ENCODE measurements at regions not wholly inside any gene's neighbourhood (a gene's known extent, or its start where the extent isn't known, plus 50 kb on each side); places are given as distances from the start of the nearest gene placed in this dataset.

DNA sequence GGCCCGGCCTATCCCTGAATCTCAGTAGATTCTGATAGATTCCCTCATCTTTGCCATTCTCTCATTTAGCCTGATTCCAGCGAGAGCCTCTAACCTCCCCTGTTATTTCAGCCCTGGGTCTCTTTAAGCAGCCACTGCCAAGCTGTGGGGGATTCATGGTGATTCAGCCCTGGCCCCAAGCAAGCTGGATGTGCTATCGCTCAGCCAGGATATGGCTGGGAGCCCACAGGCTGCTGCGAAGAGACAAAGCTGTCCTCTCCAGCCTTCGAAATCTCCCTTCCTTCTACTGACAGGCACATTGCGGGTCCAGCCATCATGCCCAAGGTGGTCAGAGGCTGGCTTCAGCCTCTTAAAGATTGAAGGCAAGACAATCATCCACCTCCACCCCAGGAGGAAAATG is 394.1 kb downstream of the SOX9 start:
- Histone ChIP-seq H3K9me3 (ENCODE audit: control insufficient read depth, insufficient read depth, low read length) (no peaks in the 10 kb centered on the region), H3K27me3 (ENCODE audit: control insufficient read depth, insufficient read depth, low read length) (no peaks in the 10 kb centered on the region), H3K4me3 (ENCODE audit: low read length) (no peak overlapping the region; the same call in 1 of the 2 replicates), H3K36me3 (ENCODE audit: control insufficient read depth, insufficient read depth, low read length) (no peaks in the 10 kb centered on the region), H3K27ac (ENCODE audit: low read length) (no peak overlapping the region), H3K4me1 (ENCODE audit: control insufficient read depth, insufficient read depth, low read length) (peaks cover 10% of the 10 kb centered on the region)
- WGBS (ENCODE audit: insufficient coverage, insufficient read length): no CpG with 5 or more reads among the region's 6 CpGs
- no peak for DNase-seq (ENCODE audit: low read depth, low spot score)

DNA sequence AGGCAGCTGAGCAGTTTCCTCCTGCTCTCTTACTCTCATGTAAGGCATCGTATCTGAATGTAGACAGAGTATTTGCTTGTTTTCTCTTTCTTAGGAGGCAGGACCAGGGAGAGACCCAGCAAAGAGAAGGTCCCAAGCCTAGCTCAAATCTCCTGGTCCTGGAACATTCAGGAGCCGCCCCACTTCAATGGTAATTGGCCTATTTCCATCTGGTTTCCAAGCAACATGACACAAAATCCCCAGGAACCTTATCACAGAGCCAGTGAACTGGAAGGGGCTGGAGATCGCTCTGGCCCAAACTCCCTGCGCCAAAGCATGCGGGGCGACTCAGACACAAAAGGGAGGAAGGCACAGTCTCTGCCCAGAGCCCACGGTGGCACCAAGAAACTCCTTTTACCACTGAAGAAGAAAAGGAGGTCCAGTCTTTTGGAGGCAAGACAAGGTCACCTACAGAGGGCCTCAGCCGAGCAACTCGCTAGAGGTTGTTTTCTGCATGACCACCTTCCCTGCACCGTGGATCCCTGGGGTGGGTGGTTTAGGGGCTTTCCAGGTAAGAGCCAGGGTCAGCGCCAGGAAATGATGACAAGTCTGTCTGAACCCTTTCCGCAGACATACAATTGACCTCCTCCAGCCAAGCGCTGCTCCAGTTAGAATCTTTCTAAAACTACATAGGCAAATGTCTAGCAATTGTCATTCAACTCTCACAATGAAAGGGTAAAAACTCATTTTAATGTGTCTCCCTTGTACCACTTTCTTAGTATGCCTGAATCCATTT is 394.7 kb downstream of the SOX9 start:
- Histone ChIP-seq H3K27ac (ENCODE audit: low read length) (no peak overlapping the region), H3K27me3 (ENCODE audit: control insufficient read depth, insufficient read depth, low read length) (no peaks in the 10 kb centered on the region), H3K9me3 (ENCODE audit: control insufficient read depth, insufficient read depth, low read length) (no peaks in the 10 kb centered on the region), H3K4me3 (ENCODE audit: low read length) (no peak overlapping the region), H3K36me3 (ENCODE audit: control insufficient read depth, insufficient read depth, low read length) (no peaks in the 10 kb centered on the region), H3K4me1 (ENCODE audit: control insufficient read depth, insufficient read depth, low read length) (peaks cover 10% of the 10 kb centered on the region)
- DNase-seq (ENCODE audit: low read depth, low spot score): no peak
- no CpG with 5 or more reads among the region's 13 CpGs for WGBS (ENCODE audit: insufficient coverage, insufficient read length)

DNA sequence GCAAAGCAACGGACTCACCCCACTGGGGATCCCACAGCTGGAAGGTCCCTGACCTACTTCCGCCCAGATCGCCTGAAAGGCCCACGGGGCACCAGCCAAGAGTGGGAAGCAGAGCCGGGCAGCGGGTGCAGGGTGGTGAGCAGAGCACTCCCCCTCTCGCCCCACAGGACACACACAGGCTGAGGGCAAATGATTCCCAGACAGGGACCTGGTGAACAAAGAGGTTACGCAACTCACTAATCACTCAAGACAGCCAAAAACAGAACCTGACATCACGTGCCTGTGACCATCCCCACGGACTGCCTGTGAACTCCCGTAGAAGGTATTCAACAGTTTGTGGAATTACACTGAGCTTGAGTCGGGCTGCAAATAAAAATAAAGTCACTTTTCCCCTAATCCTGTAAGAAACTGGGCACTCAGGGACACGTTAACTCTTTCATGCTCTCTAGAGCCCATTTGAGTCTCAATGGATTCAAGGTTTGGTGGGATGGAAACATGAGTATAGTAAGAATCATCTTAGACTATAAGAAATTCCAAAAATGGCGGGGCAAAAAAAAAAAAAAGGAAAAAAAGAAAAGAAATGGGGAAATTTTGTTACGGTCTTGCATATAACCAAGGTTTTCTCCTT is 396.1 kb downstream of the SOX9 start:
- WGBS (ENCODE audit: insufficient coverage, insufficient read length): no CpG with 5 or more reads among the region's 15 CpGs
- Histone ChIP-seq H3K9me3 (ENCODE audit: control insufficient read depth, insufficient read depth, low read length) (no peaks in the 10 kb centered on the region), H3K36me3 (ENCODE audit: control insufficient read depth, insufficient read depth, low read length) (no peaks in the 10 kb centered on the region), H3K4me3 (ENCODE audit: low read length) (no peak overlapping the region), H3K27ac (ENCODE audit: low read length) (no peak overlapping the region), H3K4me1 (ENCODE audit: control insufficient read depth, insufficient read depth, low read length) (peaks cover 10% of the 10 kb centered on the region), H3K27me3 (ENCODE audit: control insufficient read depth, insufficient read depth, low read length) (no peaks in the 10 kb centered on the region)
- DNase-seq (ENCODE audit: low read depth, low spot score): no peak

DNA sequence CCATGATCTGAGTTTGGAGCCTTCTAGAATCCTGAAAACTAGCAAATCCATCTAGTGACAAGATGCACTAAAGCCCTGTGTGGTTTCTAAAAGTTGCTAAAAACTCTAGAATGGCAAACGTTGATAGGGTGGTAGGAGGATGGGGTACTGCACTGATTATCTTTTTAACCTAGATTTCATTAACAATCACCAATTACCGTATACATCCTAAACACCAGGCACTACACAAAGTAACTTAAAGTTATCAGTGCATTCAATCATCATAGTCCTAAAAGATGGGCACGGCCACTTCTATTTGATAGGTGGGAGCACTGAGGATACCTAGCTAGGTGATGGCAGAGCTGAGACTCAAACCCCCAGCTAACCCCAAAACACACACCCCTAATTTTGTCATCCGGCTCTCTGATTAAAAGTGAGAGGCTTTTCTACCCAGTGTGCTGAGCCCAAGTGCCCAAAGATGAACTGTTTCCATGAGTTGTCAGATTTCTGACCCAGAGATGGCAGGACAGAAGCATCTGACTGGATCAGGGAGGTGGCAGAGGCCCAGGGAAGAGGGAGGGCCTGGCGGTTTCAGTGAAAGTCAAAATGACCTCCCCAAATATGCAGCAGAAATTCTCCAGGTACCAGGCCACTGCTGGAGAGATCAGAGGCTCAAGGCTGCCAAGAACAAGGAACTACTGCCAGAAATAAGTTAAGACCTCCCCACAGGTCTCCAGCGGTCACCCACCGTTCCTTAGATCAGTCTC is 396.8 kb downstream of the SOX9 start:
- Histone ChIP-seq H3K9me3 (ENCODE audit: control insufficient read depth, insufficient read depth, low read length) (no peaks in the 10 kb centered on the region), H3K4me1 (ENCODE audit: control insufficient read depth, insufficient read depth, low read length) (peaks cover 10% of the 10 kb centered on the region), H3K27me3 (ENCODE audit: control insufficient read depth, insufficient read depth, low read length) (no peaks in the 10 kb centered on the region), H3K27ac (ENCODE audit: low read length) (no peak overlapping the region), H3K36me3 (ENCODE audit: control insufficient read depth, insufficient read depth, low read length) (no peaks in the 10 kb centered on the region), H3K4me3 (ENCODE audit: low read length) (no peak overlapping the region)
- no peak for DNase-seq (ENCODE audit: low read depth, low spot score)
- WGBS (ENCODE audit: insufficient coverage, insufficient read length): no CpG with 5 or more reads among the region's 7 CpGs

DNA sequence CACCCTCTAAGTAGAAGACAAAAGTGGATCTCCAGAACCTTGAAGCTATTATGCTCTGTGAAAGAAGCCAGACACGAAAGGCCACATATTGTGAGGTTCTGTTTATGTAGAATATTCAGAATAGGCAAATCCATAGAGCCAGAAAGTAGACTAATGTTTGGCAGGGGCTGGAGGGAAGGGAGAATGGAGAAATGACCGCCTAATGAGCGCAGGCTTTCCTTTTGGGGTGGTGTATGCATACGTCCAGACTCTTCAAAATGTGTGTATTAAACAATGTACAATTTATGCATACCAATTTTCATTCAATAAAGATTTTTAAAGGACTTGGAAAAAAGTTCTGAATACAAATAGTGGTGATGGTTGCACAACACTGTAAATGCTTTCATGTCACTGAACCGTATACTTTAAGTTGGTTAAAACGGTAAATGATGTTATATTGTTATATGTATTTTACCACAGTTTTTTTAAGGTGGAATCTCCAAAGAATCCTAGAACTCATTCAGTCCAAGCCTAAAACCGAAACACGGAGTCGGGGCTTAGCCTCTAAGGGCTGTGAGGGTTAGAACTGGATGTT is 397.4 kb downstream of the SOX9 start:
- H3K27ac ChIP-seq (ENCODE audit: low read length): no peak overlapping the region
- peaks cover 8% of the 10 kb centered on the region for H3K4me1 ChIP-seq (ENCODE audit: control insufficient read depth, insufficient read depth, low read length)
- no peak for DNase-seq (ENCODE audit: low read depth, low spot score)
- no peak overlapping the region for H3K4me3 ChIP-seq (ENCODE audit: low read length)
- no peaks in the 10 kb centered on the region for H3K9me3 ChIP-seq (ENCODE audit: control insufficient read depth, insufficient read depth, low read length)
- H3K36me3 ChIP-seq (ENCODE audit: control insufficient read depth, insufficient read depth, low read length): no peaks in the 10 kb centered on the region
- H3K27me3 ChIP-seq (ENCODE audit: control insufficient read depth, insufficient read depth, low read length): no peaks in the 10 kb centered on the region
- no CpG with 5 or more reads among the region's 9 CpGs for WGBS (ENCODE audit: insufficient coverage, insufficient read length)

DNA sequence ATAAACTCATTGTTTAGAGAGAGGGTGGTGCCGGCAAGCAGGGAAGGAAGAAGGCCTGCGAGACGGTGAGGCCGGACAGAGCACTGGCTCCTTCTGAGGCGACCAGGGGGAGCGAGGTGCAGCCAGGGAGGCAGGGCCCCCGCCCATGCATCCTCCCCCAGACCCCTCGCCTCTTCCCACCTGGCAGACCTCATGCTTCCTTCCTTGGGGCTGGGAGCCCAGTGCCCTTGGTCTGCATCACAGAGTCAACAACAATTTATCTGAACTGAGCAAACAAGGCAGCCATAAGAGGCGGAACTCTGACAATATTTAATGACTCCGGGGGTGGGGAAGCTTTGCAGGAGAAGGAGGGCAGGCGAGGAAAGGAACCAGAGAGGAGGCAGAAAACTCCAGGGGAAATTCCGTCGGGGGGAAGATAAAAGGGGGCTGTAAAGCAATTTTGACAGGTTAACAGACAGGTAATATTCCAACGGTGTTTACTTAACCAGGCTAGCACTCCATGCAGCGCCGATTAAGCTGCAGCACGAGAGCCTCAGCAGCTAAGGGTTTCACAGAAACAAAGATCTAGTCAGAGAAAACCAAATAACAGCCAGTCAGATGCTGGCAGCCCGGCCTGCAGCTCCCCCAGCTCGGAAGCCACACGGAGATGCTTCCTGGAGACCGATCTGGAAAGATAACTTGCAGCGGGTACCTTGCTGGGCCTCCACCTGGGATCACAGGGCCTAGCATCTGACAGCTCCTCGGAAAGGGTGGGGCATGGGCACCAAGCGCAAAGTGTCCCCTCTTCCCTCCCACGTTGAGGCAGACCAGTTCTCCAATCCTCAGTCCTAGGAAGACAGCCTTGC is 398.2 kb downstream of the SOX9 start:
- H3K27me3 ChIP-seq (ENCODE audit: control insufficient read depth, insufficient read depth, low read length): no peaks in the 10 kb centered on the region
- H3K4me1 ChIP-seq (ENCODE audit: control insufficient read depth, insufficient read depth, low read length): peaks cover 8% of the 10 kb centered on the region
- H3K36me3 ChIP-seq (ENCODE audit: control insufficient read depth, insufficient read depth, low read length): no peaks in the 10 kb centered on the region
- no CpG with 5 or more reads among the region's 25 CpGs for WGBS (ENCODE audit: insufficient coverage, insufficient read length)
- no peak for DNase-seq (ENCODE audit: low read depth, low spot score)
- no peaks in the 10 kb centered on the region for H3K9me3 ChIP-seq (ENCODE audit: control insufficient read depth, insufficient read depth, low read length)
- H3K4me3 ChIP-seq (ENCODE audit: low read length): no peak overlapping the region
- H3K27ac ChIP-seq (ENCODE audit: low read length): no peak overlapping the region

DNA sequence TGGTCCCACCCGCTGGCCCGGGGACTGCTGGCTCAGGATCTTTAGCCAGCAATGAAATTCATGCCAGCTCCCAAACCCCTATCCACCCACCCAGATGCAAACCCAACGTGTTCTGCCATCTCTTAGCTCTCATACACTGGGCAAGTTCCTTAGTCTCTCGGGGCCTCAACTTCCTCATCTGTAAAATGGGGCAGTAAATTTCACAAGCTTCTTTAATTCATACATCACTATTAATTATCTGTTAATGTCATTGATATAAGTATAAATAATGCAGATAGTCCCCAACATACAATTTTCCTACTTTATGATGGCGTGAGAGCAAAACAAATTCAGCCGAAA is 398.7 kb downstream of the SOX9 start:
- WGBS (ENCODE audit: insufficient coverage, insufficient read length): no CpG with 5 or more reads among the region's 6 CpGs
- H3K4me1 ChIP-seq (ENCODE audit: control insufficient read depth, insufficient read depth, low read length): peaks cover 8% of the 10 kb centered on the region
- DNase-seq (ENCODE audit: low read depth, low spot score): no peak
- H3K4me3 ChIP-seq (ENCODE audit: low read length): no peak overlapping the region
- H3K36me3 ChIP-seq (ENCODE audit: control insufficient read depth, insufficient read depth, low read length): no peaks in the 10 kb centered on the region
- no peaks in the 10 kb centered on the region for H3K27me3 ChIP-seq (ENCODE audit: control insufficient read depth, insufficient read depth, low read length)
- H3K27ac ChIP-seq (ENCODE audit: low read length): no peak overlapping the region
- H3K9me3 ChIP-seq (ENCODE audit: control insufficient read depth, insufficient read depth, low read length): no peaks in the 10 kb centered on the region

DNA sequence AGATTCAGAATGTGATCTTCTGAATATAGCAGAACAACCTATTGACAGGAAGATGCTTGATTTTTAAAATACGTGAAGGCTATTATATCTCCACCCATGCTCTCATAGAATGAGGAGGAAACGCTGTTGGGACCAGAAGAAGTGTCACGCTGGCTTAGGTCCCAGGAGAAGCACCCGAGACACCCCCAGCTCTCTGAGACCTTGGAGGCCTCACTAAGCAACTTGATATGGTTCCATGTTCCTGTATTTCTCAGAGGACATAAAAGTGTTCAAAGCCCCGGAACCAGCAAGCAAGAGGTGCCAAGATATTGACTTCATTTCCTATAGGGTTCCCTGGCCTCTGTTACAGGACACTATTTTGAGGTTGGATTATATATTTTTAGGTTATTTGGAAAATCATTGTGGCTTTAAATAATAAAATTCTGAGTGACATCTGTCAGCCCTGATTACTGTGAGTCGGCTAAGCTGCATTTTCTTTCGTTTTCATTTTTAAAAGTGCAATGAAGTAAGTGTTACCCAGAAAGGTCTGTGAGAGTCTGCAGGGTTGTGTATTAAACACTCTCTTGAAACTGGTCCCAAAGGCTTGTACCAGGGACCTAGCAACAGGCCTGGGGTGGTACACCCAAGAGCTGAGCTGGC is 400.0 kb downstream of the SOX9 start:
- Histone ChIP-seq H3K27me3 (ENCODE audit: control insufficient read depth, insufficient read depth, low read length) (no peaks in the 10 kb centered on the region), H3K9me3 (ENCODE audit: control insufficient read depth, insufficient read depth, low read length) (no peaks in the 10 kb centered on the region), H3K4me3 (ENCODE audit: low read length) (no peak overlapping the region), H3K27ac (ENCODE audit: low read length) (no peak overlapping the region), H3K36me3 (ENCODE audit: control insufficient read depth, insufficient read depth, low read length) (no peaks in the 10 kb centered on the region), H3K4me1 (ENCODE audit: control insufficient read depth, insufficient read depth, low read length) (peaks cover 6% of the 10 kb centered on the region)
- DNase-seq (ENCODE audit: low read depth, low spot score): no peak
- no CpG with 5 or more reads among the region's 7 CpGs for WGBS (ENCODE audit: insufficient coverage, insufficient read length)

DNA sequence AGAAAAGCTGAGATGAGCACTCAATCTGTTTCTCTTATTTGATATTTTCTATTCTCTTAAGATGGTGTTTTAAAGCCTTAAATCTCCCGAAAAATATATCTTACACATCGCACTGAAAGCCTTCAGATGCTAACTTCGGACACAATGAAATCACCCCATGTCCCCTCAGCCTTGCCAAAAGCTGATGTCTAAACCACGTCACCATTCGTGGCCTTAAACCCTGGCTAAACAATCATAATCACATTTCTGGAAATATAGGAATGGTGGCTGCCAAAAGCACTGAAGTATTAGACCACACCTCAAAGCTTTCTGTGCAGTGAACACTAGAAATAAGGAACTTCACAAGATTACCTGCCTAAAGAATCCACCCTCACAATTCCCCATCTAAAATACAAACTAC is 402.7 kb downstream of the SOX9 start:
- DNase-seq (ENCODE audit: low read depth, low spot score): no peak
- Histone ChIP-seq H3K27ac (ENCODE audit: low read length) (no peak overlapping the region), H3K36me3 (ENCODE audit: control insufficient read depth, insufficient read depth, low read length) (no peaks in the 10 kb centered on the region), H3K4me3 (ENCODE audit: low read length) (no peak overlapping the region), H3K4me1 (ENCODE audit: control insufficient read depth, insufficient read depth, low read length) (peaks cover 3% of the 10 kb centered on the region; the same call in 1 of the 2 replicates), H3K9me3 (ENCODE audit: control insufficient read depth, insufficient read depth, low read length) (no peaks in the 10 kb centered on the region), H3K27me3 (ENCODE audit: control insufficient read depth, insufficient read depth, low read length) (no peaks in the 10 kb centered on the region)
- WGBS (ENCODE audit: insufficient coverage, insufficient read length): no CpG with 5 or more reads among the region's 5 CpGs

Measured in iPS DF 6.9 (cell line).